NOMO-1 (cell line): ENCODE measurements at regions not wholly inside any gene's neighbourhood (a gene's known extent, or its start where the extent isn't known, plus 50 kb on each side); places are given as distances from the start of the nearest gene placed in this dataset.
"Not testable (repeated sequence)": the region's sequence is repeated elsewhere in the genome, so short reads cannot be mapped to it uniquely, and the experiment has no call there.

Source experiments
- DNase-seq, 2 experiments: peaks; one replicate each; lab custom pipeline; 2025; ENCODE audit not compliant: unreplicated experiment in 2 of 2; lab: John Stamatoyannopoulos, UW

GRCh38 chr7:153974603-153975002 lies 77.6 kb upstream of the DPP6 start:
- not testable (repeated sequence) for DNase-seq

- not testable (repeated sequence) for DNase-seq
Measured at GRCh38 chr7:153976745-153977144, 75.5 kb upstream of the DPP6 start.

DNA sequence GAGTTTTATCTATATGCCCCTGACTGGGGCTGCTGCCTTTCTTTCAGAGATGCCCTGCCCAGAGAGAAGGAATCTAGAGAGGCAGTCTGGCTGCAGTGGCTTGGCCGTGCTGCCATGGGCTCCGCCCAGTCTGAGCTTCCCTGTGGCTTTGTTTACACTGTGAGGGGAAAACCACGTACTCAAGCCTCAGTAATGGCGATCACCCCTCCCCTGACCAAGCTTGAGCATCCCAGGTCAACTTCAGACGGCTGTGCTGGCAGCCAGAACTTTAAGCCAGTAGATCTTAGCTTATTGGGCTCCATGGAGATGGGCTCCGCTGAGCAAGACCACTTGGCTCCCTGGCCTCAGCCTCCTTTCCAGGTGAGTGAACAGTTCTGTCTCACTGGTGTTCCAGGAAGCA lies 69.0 kb upstream of the DPP6 start:
- DNase-seq: not testable (repeated sequence)

- not testable (repeated sequence) for DNase-seq
Measured at GRCh38 chr7:153989066-153989627, 63.1 kb upstream of the DPP6 start.

GRCh38 chr7:153989742-153990425 lies 62.3 kb upstream of the DPP6 start:
- DNase-seq: not testable (repeated sequence)

- not testable (repeated sequence) for DNase-seq
Measured at GRCh38 chr7:153991471-153991870, 60.7 kb upstream of the DPP6 start.

- not testable (repeated sequence) for DNase-seq
Measured at GRCh38 chr7:153993402-153993801, 58.8 kb upstream of the DPP6 start.

DNA sequence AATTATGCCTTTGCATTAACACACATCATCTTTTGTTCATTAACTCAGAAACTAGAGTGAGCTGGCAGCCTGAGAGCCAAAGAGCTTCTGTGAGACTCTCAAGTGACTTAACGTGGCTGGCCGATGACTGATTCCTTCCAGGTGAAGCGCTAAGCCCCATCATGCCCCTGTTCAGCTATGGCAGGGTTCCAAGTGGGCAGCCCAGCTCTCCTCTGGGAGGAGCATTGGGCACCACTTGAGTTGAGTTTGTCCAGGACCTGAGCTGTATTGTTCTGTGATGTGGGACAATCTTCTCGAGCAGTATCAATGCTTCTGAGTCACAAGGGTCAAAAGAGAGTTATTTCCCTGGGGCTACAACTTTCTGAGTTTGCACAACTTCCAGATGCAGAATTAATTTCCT lies 53.3 kb upstream of the DPP6 start:
- not testable (repeated sequence) for DNase-seq
